OCI-LY7 (cell line): ENCODE measurements at regions not wholly inside any gene's neighbourhood (a gene's known extent, or its start where the extent isn't known, plus 50 kb on each side); places are given as distances from the start of the nearest gene placed in this dataset.

ENCODE experiments used
- BruUV-seq: library from RNA; stranded (reverse); fragments of 400-500 nt; replicated peaks from 2 replicates; lab custom pipeline; 2021; lab: Mats Ljungman, UMichigan
- CTCF ChIA-PET: fragments of 300-600 bp; sonication (Branson Sonifier 250); formaldehyde crosslinking; loops from one replicate; lab custom pipeline; 2022; ENCODE audit warnings: antibody characterized with exemption; ENCODE audit not compliant: unreplicated experiment; lab: Charles Lee
- POLR2A ChIA-PET: fragments of 300-600 bp; sonication (Branson Sonifier 250); formaldehyde crosslinking; loops from one replicate; lab custom pipeline; 2022; ENCODE audit warnings: antibody characterized with exemption; lab: Charles Lee
- DNase-seq: peaks from one replicate; pipeline ENCODE4 v3.0.0-alpha.2; 2015; ENCODE audit warnings: low spot score
- H2AFZ ChIP-seq: fragments of 200-600 bp; sonication (generic), shearing (Covaris generic); 2 replicates; pipeline ENCODE4 v1.6.1; 2014; ENCODE audit warnings: mild to moderate bottlenecking, antibody characterized with exemption, low read length, moderate library complexity
- H3K27ac ChIP-seq: fragments of 200-600 bp; sonication (generic); 2 replicates; pipeline ENCODE4 v1.5.1; 2014; ENCODE audit warnings: mixed run types, low read depth, mild to moderate bottlenecking, moderate library complexity, low read length, inconsistent platforms; ENCODE audit not compliant: poor library complexity, severe bottlenecking
- H3K36me3 ChIP-seq: fragments of 200-600 bp; sonication (generic); 2 replicates; pipeline ENCODE4 v1.6.1; 2014; ENCODE audit warnings: mild to moderate bottlenecking, antibody characterized with exemption, low read length, moderate library complexity, mixed read lengths; ENCODE audit not compliant: insufficient read depth
- H3K4me1 ChIP-seq: fragments of 200-600 bp; sonication (generic); 2 replicates; pipeline ENCODE4 v1.5.1; 2014; ENCODE audit warnings: mild to moderate bottlenecking, low read length; ENCODE audit not compliant: insufficient read depth, poor library complexity, severe bottlenecking
- H3K4me2 ChIP-seq: fragments of 200-600 bp; sonication (generic); 2 replicates; pipeline ENCODE4 v1.6.1; 2014; ENCODE audit warnings: mild to moderate bottlenecking, low read length
- H3K4me3 ChIP-seq: fragments of 200-600 bp; sonication (generic); 2 replicates; pipeline ENCODE4 v1.5.1; 2014; ENCODE audit warnings: mild to moderate bottlenecking, low read depth, low read length; ENCODE audit not compliant: poor library complexity, severe bottlenecking
- H3K79me2 ChIP-seq: fragments of 200-600 bp; sonication (generic); 2 replicates; pipeline ENCODE4 v1.6.1; 2016; ENCODE audit warnings: low read depth, mild to moderate bottlenecking, low read length, moderate library complexity, mixed read lengths; ENCODE audit not compliant: insufficient read depth
- H3K9me2 ChIP-seq: fragments of 200-600 bp; sonication (generic); 2 replicates; pipeline ENCODE4 v1.6.1; 2016; ENCODE audit warnings: mild to moderate bottlenecking, low read length, mixed read lengths; ENCODE audit not compliant: insufficient read depth
- H3K9me3 ChIP-seq: fragments of 200-600 bp; sonication (generic); 2 replicates; pipeline ENCODE4 v1.6.1; 2014; ENCODE audit warnings: mild to moderate bottlenecking, mixed run types, low read length, mixed read lengths
- H4K20me1 ChIP-seq: fragments of 200-600 bp; sonication (generic); 2 replicates; pipeline ENCODE4 v1.6.1; 2014; ENCODE audit warnings: mild to moderate bottlenecking, antibody characterized with exemption, low read length, moderate library complexity, mixed read lengths; ENCODE audit not compliant: insufficient read depth
- CTCF ChIP-seq: fragments of 200-600 bp; sonication (generic); conservative IDR thresholded peaks from 2 replicates; pipeline ENCODE4 v1.5.1; 2014; ENCODE audit warnings: mild to moderate bottlenecking, antibody characterized with exemption, low read length, moderate library complexity, mixed read lengths
- EZH2phosphoT487 ChIP-seq: fragments of 200-600 bp; sonication (generic); IDR thresholded peaks from 2 replicates; pipeline ENCODE4 v1.6.1; 2018; ENCODE audit warnings: low read depth, borderline replicate concordance, mild to moderate bottlenecking, mixed run types, antibody characterized with exemption, low read length, moderate library complexity, mixed read lengths
- intact Hi-C: fragments of 100-400 bp; cut with micrococcal nuclease; formaldehyde crosslinking; loops from one replicate; pipeline ENCODE4 v1.10.0; 2022; ENCODE audit not compliant: unreplicated experiment

DNA sequence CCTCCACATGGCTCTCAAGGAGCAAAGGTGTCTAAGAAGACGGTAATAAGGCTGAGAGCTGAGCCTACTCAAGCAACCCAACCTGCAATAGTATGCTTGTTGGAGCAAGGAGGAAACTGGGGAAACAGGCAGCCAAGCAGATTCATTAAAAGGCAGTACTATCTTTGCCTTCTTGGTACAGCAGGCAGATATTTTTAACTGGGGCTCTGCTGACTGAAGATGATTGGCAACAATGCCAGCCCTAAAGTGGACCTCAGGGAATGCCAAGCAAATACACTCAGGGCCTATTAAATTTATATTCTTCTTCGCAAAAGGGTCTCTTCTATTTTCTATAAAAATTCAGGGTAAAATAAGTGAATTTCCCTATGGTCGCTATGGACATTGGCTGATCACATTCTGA, 109.4 kb upstream of the PCGF5 start:
- H3K9me2 ChIP-seq: no peaks in the 10 kb centered on the region
- no peak overlapping the region for H3K4me2 ChIP-seq
- H3K36me3 ChIP-seq: no peaks in the 10 kb centered on the region
- H2AFZ ChIP-seq: no peak overlapping the region
- H3K4me3 ChIP-seq: no peak overlapping the region
- CTCF ChIA-PET: no interaction called here
- no peaks in the 10 kb centered on the region for H3K4me1 ChIP-seq
- DNase-seq: no peak
- no peak for TF ChIP-seq EZH2phosphoT487
- TF ChIP-seq CTCF: no peak
- no peaks in the 10 kb centered on the region for H3K9me3 ChIP-seq
- no TSS peak for BruUV-seq
- POLR2A ChIA-PET: no interaction called here
- no peaks in the 10 kb centered on the region for H4K20me1 ChIP-seq
- no peak overlapping the region for H3K27ac ChIP-seq
- intact Hi-C loops: no loop called here
- no peaks in the 10 kb centered on the region for H3K79me2 ChIP-seq

DNA sequence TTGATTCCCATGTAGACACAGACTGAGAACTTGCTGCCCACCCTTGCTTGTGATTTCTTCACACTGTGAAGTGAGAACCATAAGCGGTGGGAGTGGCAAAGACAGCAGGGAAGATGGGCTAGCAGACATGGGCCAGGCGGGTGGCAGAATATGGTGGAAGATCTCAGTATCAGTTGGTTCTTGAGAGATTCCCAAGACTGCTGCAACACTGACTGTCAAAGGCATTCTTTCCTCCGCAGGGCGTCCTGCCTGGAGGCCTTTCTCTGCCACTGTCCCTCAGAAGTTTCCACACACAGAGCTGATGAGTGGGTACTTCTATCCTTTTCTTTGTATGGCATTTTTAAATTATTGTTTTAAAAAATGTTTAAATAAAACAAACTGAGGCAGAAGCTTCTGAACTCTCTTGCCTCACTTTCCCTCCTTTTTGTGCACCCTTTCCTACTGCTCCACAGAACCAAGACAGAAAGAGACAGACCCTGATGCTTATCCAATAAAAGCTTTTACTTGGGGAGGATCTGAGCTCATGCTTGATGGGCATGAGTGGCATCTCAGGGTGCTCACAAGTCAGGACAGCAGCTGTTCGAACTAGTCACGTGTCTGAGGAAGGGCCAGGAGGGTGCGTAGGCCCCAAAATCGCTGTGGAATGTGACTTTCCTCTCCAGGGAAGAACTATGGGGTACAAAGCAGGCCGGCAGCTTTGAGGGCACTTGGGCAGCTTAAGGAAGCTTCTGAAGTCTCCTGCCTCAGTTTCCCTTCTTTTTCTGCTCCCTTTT, 104.7 kb upstream of the PCGF5 start:
- no peaks in the 10 kb centered on the region for H3K4me1 ChIP-seq
- DNase-seq: no peak

More for the DNA sequence above, 104.7 kb upstream of the PCGF5 start:
- intact Hi-C loops: no loop called here
- TF ChIP-seq EZH2phosphoT487: no peak
- no peak for TF ChIP-seq CTCF
- no peaks in the 10 kb centered on the region for H3K36me3 ChIP-seq
- CTCF ChIA-PET: interaction anchor here (0.9 kb wide), 1 partner anchor 27 kb away, joined by 3 read pairs; no protein-coding TSS in a partner anchor
- no peaks in the 10 kb centered on the region for H4K20me1 ChIP-seq
- no TSS peak for BruUV-seq
- H3K4me3 ChIP-seq: no peak overlapping the region
- H3K9me2 ChIP-seq: no peaks in the 10 kb centered on the region
- POLR2A ChIA-PET: interaction anchor here (0.8 to 1.2 kb wide), 4 partner anchors 9 to 135 kb away, joined by 3 to 4 read pairs (median 3); no protein-coding TSS in a partner anchor
- H3K27ac ChIP-seq: no peak overlapping the region
- no peak overlapping the region for H3K4me2 ChIP-seq
- no peaks in the 10 kb centered on the region for H3K9me3 ChIP-seq
- no peaks in the 10 kb centered on the region for H3K79me2 ChIP-seq
- no peak overlapping the region for H2AFZ ChIP-seq
